IMR-90 (cell line): ENCODE measurements at regions not wholly inside any gene's neighbourhood (a gene's known extent, or its start where the extent isn't known, plus 50 kb on each side); places are given as distances from the start of the nearest gene placed in this dataset.

Experiments
- ATAC-seq: fragments of 200-7000 bp; cut with Tn5 transposase; 2 replicates; pipeline ENCODE4 v1.9.1; 2020; ENCODE audit warnings: low read depth, mild to moderate bottlenecking, moderate library complexity
- BruUV-seq: library from RNA; stranded (reverse); fragments of 400-500 nt; replicated peaks from 2 replicates; lab custom pipeline; 2021; lab: Mats Ljungman, UMichigan
- CTCF ChIA-PET: fragments of 300-600 bp; formaldehyde crosslinking; extraction: SDS; loops from one replicate; lab custom pipeline; 2021; ENCODE audit warnings: antibody characterized with exemption; lab: Yijun Ruan, JAX
- POLR2A ChIA-PET: fragments of 300-600 bp; sonication (Branson Sonifier 250); formaldehyde crosslinking; loops from one replicate; lab custom pipeline; 2022; ENCODE audit warnings: antibody characterized with exemption; ENCODE audit not compliant: unreplicated experiment; lab: Charles Lee
- DNase-seq: peaks from one replicate; pipeline ENCODE4 v3.0.0; 2013
- H2AFZ ChIP-seq: replicated peaks from 2 replicates; pipeline ENCODE3; 2013; ENCODE audit warnings: low read length, mild to moderate bottlenecking; ENCODE audit not compliant: poor library complexity
- H2AK5ac ChIP-seq: 2 replicates; pipeline ENCODE4 v1.6.1; 2013; ENCODE audit warnings: low read depth, low read length, inconsistent platforms
- H2AK9ac ChIP-seq: replicated peaks from 2 replicates; pipeline ENCODE3; 2013; ENCODE audit warnings: mild to moderate bottlenecking, low read depth, low read length, moderate library complexity; ENCODE audit not compliant: poor library complexity
- H2BK120ac ChIP-seq: 2 replicates; pipeline ENCODE4 v1.6.1; 2013; ENCODE audit warnings: low read depth, low read length, inconsistent platforms
- H2BK15ac ChIP-seq: 3 replicates; pipeline ENCODE4 v1.6.1; 2013; ENCODE audit warnings: low read depth, low read length, inconsistent platforms
- H2BK20ac ChIP-seq: 2 replicates; pipeline ENCODE4 v1.6.1; 2013; ENCODE audit warnings: low read depth, mild to moderate bottlenecking, inconsistent platforms, low read length, moderate library complexity
- H2BK5ac ChIP-seq: 2 replicates; pipeline ENCODE4 v1.6.1; 2013; ENCODE audit warnings: mild to moderate bottlenecking, low read depth, low read length, inconsistent platforms; ENCODE audit not compliant: poor library complexity, severe bottlenecking
- H3K14ac ChIP-seq: replicated peaks from 2 replicates; pipeline ENCODE4 v1.6.1; 2013; ENCODE audit warnings: low read depth, low read length, inconsistent platforms
- H3K18ac ChIP-seq: 2 replicates; pipeline ENCODE4 v1.6.1; 2013; ENCODE audit warnings: low read depth, low read length, control low read depth
- H3K23ac ChIP-seq: 2 replicates; pipeline ENCODE4 v1.6.1; 2013; ENCODE audit warnings: low read depth, low read length, inconsistent platforms
- H3K27ac ChIP-seq: 2 replicates; pipeline ENCODE4 v1.5.1; 2013; ENCODE audit warnings: mild to moderate bottlenecking, control low read depth, low read length; ENCODE audit not compliant: insufficient read depth
- H3K27me3 ChIP-seq: 2 replicates; pipeline ENCODE4 v1.6.1; 2013; ENCODE audit warnings: low read length; ENCODE audit not compliant: control insufficient read depth, insufficient read depth
- H3K36me3 ChIP-seq: 2 replicates; pipeline ENCODE4 v1.6.1; 2013; ENCODE audit warnings: low read length, mixed read lengths; ENCODE audit not compliant: control insufficient read depth, insufficient read depth
- H3K4ac ChIP-seq: 2 replicates; pipeline ENCODE4 v1.6.1; 2013; ENCODE audit warnings: low read depth, low read length, inconsistent platforms
- H3K4me1 ChIP-seq: 2 replicates; pipeline ENCODE4 v1.6.1; 2013; ENCODE audit warnings: low read length, mixed read lengths; ENCODE audit not compliant: control insufficient read depth, insufficient read depth
- H3K4me2 ChIP-seq: 2 replicates; pipeline ENCODE4 v1.6.1; 2013; ENCODE audit warnings: low read depth, mild to moderate bottlenecking, control low read depth, low read length, moderate library complexity
- H3K4me3 ChIP-seq: 2 replicates; pipeline ENCODE4 v1.5.1; 2013; ENCODE audit warnings: low read depth, mild to moderate bottlenecking, control low read depth, low read length, moderate library complexity; ENCODE audit not compliant: insufficient read depth
- H3K56ac ChIP-seq: 2 replicates; pipeline ENCODE4 v1.6.1; 2013; ENCODE audit warnings: low read length, inconsistent platforms; ENCODE audit not compliant: insufficient read depth; ENCODE audit errors: extremely low read depth
- H3K79me1 ChIP-seq, 2 experiments: 2 replicates each; pipeline ENCODE4 v1.6.1; 2013; ENCODE audit warnings: low read length in 2 of 2, inconsistent platforms in 1 of 2, low read depth in 1 of 2
- H3K9ac ChIP-seq: 2 replicates; pipeline ENCODE4 v1.6.1; 2013; ENCODE audit warnings: low read depth, low read length, control low read depth
- H3K9me1 ChIP-seq: 2 replicates; pipeline ENCODE4 v1.6.1; 2013; ENCODE audit warnings: low read length, inconsistent platforms; ENCODE audit not compliant: insufficient read depth
- H3K9me3 ChIP-seq: 2 replicates; pipeline ENCODE4 v1.6.1; 2013; ENCODE audit warnings: low read length; ENCODE audit not compliant: control insufficient read depth, insufficient read depth
- H4K20me1 ChIP-seq: 2 replicates; pipeline ENCODE4 v1.6.1; 2013; ENCODE audit warnings: low read length, inconsistent platforms; ENCODE audit not compliant: insufficient read depth
- H4K5ac ChIP-seq: 2 replicates; pipeline ENCODE4 v1.6.1; 2013; ENCODE audit warnings: mild to moderate bottlenecking, low read depth, low read length, control low read depth
- H4K8ac ChIP-seq, 2 experiments: 2 replicates each; pipeline ENCODE4 v1.6.1; 2013; ENCODE audit warnings: low read depth in 2 of 2, low read length in 2 of 2, control low read depth in 1 of 2, inconsistent platforms in 1 of 2
- H4K91ac ChIP-seq: 2 replicates; pipeline ENCODE4 v1.6.1; 2013; ENCODE audit warnings: low read depth, low read length, inconsistent platforms; ENCODE audit not compliant: insufficient read depth
- ELK1 ChIP-seq: fragments of 150-350 bp; IDR thresholded peaks from 2 replicates; pipeline ENCODE4 v1.6.1; 2016; ENCODE audit warnings: low read depth, mild to moderate bottlenecking, low read length, moderate library complexity, borderline replicate concordance
- FOS ChIP-seq: fragments of 150-350 bp; IDR thresholded peaks from 2 replicates; pipeline ENCODE4 v1.6.1; 2016; ENCODE audit warnings: low read depth, low read length
- MAZ ChIP-seq: IDR thresholded peaks from 2 replicates; pipeline ENCODE4 v1.6.1; 2012; ENCODE audit warnings: low read depth, mild to moderate bottlenecking, low read length, improper control_type of control experiment, moderate library complexity, borderline replicate concordance
- MXI1 ChIP-seq: IDR thresholded peaks from 2 replicates; pipeline ENCODE4 v1.6.1; 2012; ENCODE audit warnings: low read depth, mild to moderate bottlenecking, low read length, moderate library complexity, borderline replicate concordance
- NFE2L2 ChIP-seq: fragments of 150-350 bp; IDR thresholded peaks from 2 replicates; pipeline ENCODE4 v1.6.1; 2016; ENCODE audit warnings: low read depth, mild to moderate bottlenecking, low read length
- RFX5 ChIP-seq: IDR thresholded peaks from 2 replicates; pipeline ENCODE4 v1.8.0; 2012; ENCODE audit warnings: low read depth, mild to moderate bottlenecking, low read length, moderate library complexity
- SMC3 ChIP-seq: fragments of 150-350 bp; IDR thresholded peaks from 2 replicates; pipeline ENCODE4 v1.6.1; 2016; ENCODE audit warnings: low read depth, mild to moderate bottlenecking, antibody characterized with exemption, low read length, moderate library complexity
- dilution Hi-C: fragments of 300-500 bp; cut with HindIII; formaldehyde crosslinking; loops from one replicate; pipeline ENCODE4 v1.14.3; 2018; ENCODE audit warnings: low sequenced_read_pairs; ENCODE audit not compliant: unreplicated experiment
- in situ Hi-C: fragments of 300-500 bp; cut with MboI; formaldehyde crosslinking; loops from 3 replicates; pipeline ENCODE4 v1.14.3; 2019; ENCODE audit warnings: low sequenced_read_pairs, inconsistent platforms, mixed read lengths
- intact Hi-C: fragments of 100-400 bp; cut with micrococcal nuclease; formaldehyde crosslinking; loops from 2 replicates; pipeline ENCODE4 v1.10.0; 2022

GRCh38 chr2:215743066-215743465, 270.3 kb downstream of the MREG start:
- dilution Hi-C loops = no loop called here
- no peak overlapping the region for H4K8ac ChIP-seq
- no peak overlapping the region for H4K91ac ChIP-seq
- ChIA-PET POLR2A (interaction anchor here (0.6 kb wide), 1 partner anchor 13 kb away, joined by 3 read pairs; no protein-coding TSS in a partner anchor), CTCF (no interaction called here)
- H3K9ac ChIP-seq = no peak overlapping the region
- no peaks in the 10 kb centered on the region for H3K9me3 ChIP-seq
- H2AFZ ChIP-seq = no peak overlapping the region
- no peak overlapping the region for H2AK9ac ChIP-seq
- no peak overlapping the region for H2BK5ac ChIP-seq
- no peak overlapping the region for H2BK15ac ChIP-seq
- no peak overlapping the region for H3K4ac ChIP-seq
- H3K18ac ChIP-seq = no peak overlapping the region
- H3K4me2 ChIP-seq = no peak overlapping the region
- no peak for TF ChIP-seq MXI1
- TF ChIP-seq FOS = no peak
- TF ChIP-seq ELK1 = no peak
- no peak for TF ChIP-seq NFE2L2
- no peak for TF ChIP-seq MAZ
- no peak for TF ChIP-seq SMC3
- no peak for TF ChIP-seq RFX5
- no peaks in the 10 kb centered on the region for H3K79me1 ChIP-seq
- no TSS peak for BruUV-seq
- DNase-seq (no peak), ATAC-seq (no peak)
- no peak overlapping the region for H3K27ac ChIP-seq
- no peak overlapping the region for H2AK5ac ChIP-seq
- in situ Hi-C loops = no loop called here
- peaks cover under 1% of the 10 kb centered on the region for H3K4me1 ChIP-seq
- intact Hi-C loops = no loop called here
- H2BK20ac ChIP-seq = no peak overlapping the region
- H2BK120ac ChIP-seq = no peak overlapping the region
- H4K20me1 ChIP-seq = no peaks in the 10 kb centered on the region
- no peaks in the 10 kb centered on the region for H3K27me3 ChIP-seq
- H4K5ac ChIP-seq = no peak overlapping the region
- H3K56ac ChIP-seq = no peak overlapping the region
- H3K14ac ChIP-seq = no peak overlapping the region
- H3K4me3 ChIP-seq = no peak overlapping the region
- no peaks in the 10 kb centered on the region; the same call in 1 of the 2 replicates for H3K9me1 ChIP-seq
- H3K36me3 ChIP-seq = no peaks in the 10 kb centered on the region
- H3K23ac ChIP-seq = no peak overlapping the region
